Spleen (tissue), 7 donors: ENCODE measurements at regions not wholly inside any gene's neighbourhood (a gene's known extent, or its start where the extent isn't known, plus 50 kb on each side); places are given as distances from the start of the nearest gene placed in this dataset.

Experiments used
- CTCF ChIP-seq, 11 experiments: fragments of 200-600 bp in 7 of 11; fragments of 450-650 bp in 4 of 11; sonication (generic) in 4 of 11; IDR thresholded peaks in 8 of 11; conservative IDR thresholded peaks in 3 of 11; 1 replicate in 7 of 11; 2 replicates in 4 of 11; pipeline versions ENCODE4 v1.4.0 to v1.8.0; 2016 to 2021; ENCODE audit warnings: antibody characterized with exemption in 11 of 11, inconsistent platforms in 4 of 11, mild to moderate bottlenecking in 1 of 11
- POLR2A ChIP-seq, 3 donors: fragments of 450-650 bp; IDR thresholded peaks; one replicate each; pipeline ENCODE4 v1.5.1; 2017; ENCODE audit warnings: antibody characterized with exemption in 3 of 3, mild to moderate bottlenecking in 1 of 3
- POLR2AphosphoS5 ChIP-seq, 3 donors: sonication (generic); formaldehyde crosslinking; IDR thresholded peaks; one replicate each; pipeline ENCODE4 v1.5.1; 2017; ENCODE audit warnings: antibody characterized with exemption in 3 of 3
- donor health status: DM: no; HTN: no; CAD: no; lungs with moderate emphysema.
- donor health status: DM: no; HTN: no; CAD: no.
- donor health status: DM: no; HTN: no; CAD: no.

GRCh38 chr10:63719226-63719856, 198.1 kb downstream of the REEP3 start:
- TF ChIP-seq CTCF (IDR thresholded peaks at IDR 0.05 in 8 of 11, conservative IDR thresholded peaks at IDR 0.05 in 3 of 11), result no peak
- no peak for TF ChIP-seq POLR2AphosphoS5 (IDR thresholded peaks at IDR 0.05)
- TF ChIP-seq POLR2A (IDR thresholded peaks at IDR 0.05), result no peak
